ENCODE measurements at regions not wholly inside any gene's neighbourhood (a gene's known extent, or its start where the extent isn't known, plus 50 kb on each side); places are given as distances from the start of the nearest gene placed in this dataset.

- Mint-ChIP-seq H3K9me3 (ENCODE audit: low read depth) (peaks cover 6% of the 10 kb centered on the region), H3K4me3 (ENCODE audit: unreplicated experiment) (no peak overlapping the region), H3K27me3 (ENCODE audit: low read depth) (no peaks in the 10 kb centered on the region), H3K36me3 (ENCODE audit: low read depth) (no peaks in the 10 kb centered on the region), H3K27ac (ENCODE audit: unreplicated experiment) (no peak overlapping the region), H3K4me1 (ENCODE audit: low read depth) (no peaks in the 10 kb centered on the region)
- no peak for DNase-seq (ENCODE audit: low spot score)
- TF ChIP-seq, protein P1, sequence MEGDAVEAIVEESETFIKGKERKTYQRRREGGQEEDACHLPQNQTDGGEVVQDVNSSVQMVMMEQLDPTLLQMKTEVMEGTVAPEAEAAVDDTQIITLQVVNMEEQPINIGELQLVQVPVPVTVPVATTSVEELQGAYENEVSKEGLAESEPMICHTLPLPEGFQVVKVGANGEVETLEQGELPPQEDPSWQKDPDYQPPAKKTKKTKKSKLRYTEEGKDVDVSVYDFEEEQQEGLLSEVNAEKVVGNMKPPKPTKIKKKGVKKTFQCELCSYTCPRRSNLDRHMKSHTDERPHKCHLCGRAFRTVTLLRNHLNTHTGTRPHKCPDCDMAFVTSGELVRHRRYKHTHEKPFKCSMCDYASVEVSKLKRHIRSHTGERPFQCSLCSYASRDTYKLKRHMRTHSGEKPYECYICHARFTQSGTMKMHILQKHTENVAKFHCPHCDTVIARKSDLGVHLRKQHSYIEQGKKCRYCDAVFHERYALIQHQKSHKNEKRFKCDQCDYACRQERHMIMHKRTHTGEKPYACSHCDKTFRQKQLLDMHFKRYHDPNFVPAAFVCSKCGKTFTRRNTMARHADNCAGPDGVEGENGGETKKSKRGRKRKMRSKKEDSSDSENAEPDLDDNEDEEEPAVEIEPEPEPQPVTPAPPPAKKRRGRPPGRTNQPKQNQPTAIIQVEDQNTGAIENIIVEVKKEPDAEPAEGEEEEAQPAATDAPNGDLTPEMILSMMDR (IDR thresholded peaks at IDR 0.05) = peak; percentile 73
Observed at GRCh38 chr6:130282234-130282995, 59.7 kb upstream of the SAMD3 start.

DNA sequence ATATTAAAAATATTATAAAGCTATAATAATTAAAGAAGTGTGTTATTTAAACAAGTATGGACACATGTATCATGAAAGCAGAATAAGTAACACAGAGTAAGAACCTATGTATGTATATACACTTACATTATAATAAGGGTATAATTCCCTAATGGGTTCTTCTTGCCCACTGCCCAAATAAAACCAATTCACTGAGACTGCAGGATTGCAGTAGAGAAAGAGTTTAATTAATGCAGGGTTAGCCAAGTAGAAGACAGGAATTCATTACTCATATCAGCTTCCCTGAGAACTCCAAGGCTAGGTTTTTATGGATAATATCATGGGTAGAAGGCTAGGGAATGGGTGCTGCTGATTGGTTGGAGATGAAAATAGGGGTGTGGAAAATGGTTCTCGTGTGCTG is 53.8 kb upstream of the SAMD3 start:
- TF ChIP-seq, protein P1 (IDR thresholded peaks at IDR 0.05) = no peak
- Mint-ChIP-seq H3K4me3 (ENCODE audit: unreplicated experiment) (no peak overlapping the region), H3K27me3 (ENCODE audit: low read depth) (no peaks in the 10 kb centered on the region), H3K27ac (ENCODE audit: unreplicated experiment) (no peak overlapping the region), H3K9me3 (ENCODE audit: low read depth) (peaks cover 43% of the 10 kb centered on the region), H3K4me1 (ENCODE audit: low read depth) (no peaks in the 10 kb centered on the region), H3K36me3 (ENCODE audit: low read depth) (peaks cover 12% of the 10 kb centered on the region)
- no peak for DNase-seq (ENCODE audit: low spot score)

- H3K4me1 Mint-ChIP-seq (ENCODE audit: low read depth) = no peaks in the 10 kb centered on the region
Observed at GRCh38 chr6:130274007-130274406, 51.3 kb upstream of the SAMD3 start.

More at GRCh38 chr6:130274007-130274406, 51.3 kb upstream of the SAMD3 start:
- peaks cover 12% of the 10 kb centered on the region for H3K36me3 Mint-ChIP-seq (ENCODE audit: low read depth)
- no peaks in the 10 kb centered on the region for H3K27me3 Mint-ChIP-seq (ENCODE audit: low read depth)
- TF ChIP-seq, protein P1 (IDR thresholded peaks at IDR 0.05) = no peak
- H3K4me3 Mint-ChIP-seq (ENCODE audit: unreplicated experiment) = no peak overlapping the region
- H3K27ac Mint-ChIP-seq (ENCODE audit: unreplicated experiment) = no peak overlapping the region
- no peak for DNase-seq (ENCODE audit: low spot score)
- peaks cover 43% of the 10 kb centered on the region for H3K9me3 Mint-ChIP-seq (ENCODE audit: low read depth)

Measured in chondrocyte (in vitro differentiated cells).